GM12878 (cell line): ENCODE measurements at regions not wholly inside any gene's neighbourhood (a gene's known extent, or its start where the extent isn't known, plus 50 kb on each side); places are given as distances from the start of the nearest gene placed in this dataset.

Experiments used
- CEBPZ ChIP-seq: fragments of 150-350 bp; IDR thresholded peaks from 2 replicates; pipeline ENCODE4 v1.6.1; 2016; ENCODE audit warnings: low read depth, low read length
- NFYB ChIP-seq: IDR thresholded peaks from 2 replicates; pipeline ENCODE4 v1.6.1; 2011; ENCODE audit warnings: low read depth, mild to moderate bottlenecking, low read length, improper control_type of control experiment, moderate library complexity; ENCODE audit not compliant: insufficient read depth
- NR2C1 ChIP-seq: fragments of 450-650 bp; IDR thresholded peaks from 2 replicates; pipeline ENCODE4 v1.6.1; 2017; ENCODE audit warnings: antibody characterized with exemption, mild to moderate bottlenecking, moderate library complexity
- POLR2AphosphoS5 ChIP-seq: IDR thresholded peaks from 2 replicates; pipeline ENCODE4 v1.6.1; 2011; ENCODE audit warnings: mild to moderate bottlenecking, low read length, inconsistent platforms
- RB1 ChIP-seq: fragments of 450-650 bp; formaldehyde crosslinking; IDR thresholded peaks from 2 replicates; pipeline ENCODE4 v1.6.1; 2017; ENCODE audit warnings: mild to moderate bottlenecking, borderline replicate concordance
- RCOR1 ChIP-seq: conservative IDR thresholded peaks from 2 replicates; pipeline ENCODE4 v1.6.1; 2012; ENCODE audit warnings: low read depth, low read length, improper control_type of control experiment
- SMC3 ChIP-seq: IDR thresholded peaks from 2 replicates; pipeline ENCODE4 v1.6.1; 2011; ENCODE audit warnings: low read length, improper control_type of control experiment, borderline replicate concordance
- YY1 ChIP-seq: IDR thresholded peaks from 2 replicates; pipeline ENCODE4 v1.6.1; 2011; ENCODE audit warnings: low read depth, mild to moderate bottlenecking, low read length
- TF ChIP-seq, protein P1 (sequence below), 3 experiments: IDR thresholded peaks in 2 of 3; conservative IDR thresholded peaks in 1 of 3; 2 replicates each; pipeline ENCODE4 v1.5.1; 2011; ENCODE audit warnings: low read depth in 3 of 3, low read length in 3 of 3, mild to moderate bottlenecking in 3 of 3, control low read depth in 2 of 3, moderate library complexity in 2 of 3, inconsistent platforms in 1 of 3, mixed read lengths in 1 of 3; ENCODE audit not compliant: control insufficient read depth in 2 of 3, insufficient read depth in 1 of 3; ENCODE audit errors: extremely low read depth in 1 of 3

DNA sequence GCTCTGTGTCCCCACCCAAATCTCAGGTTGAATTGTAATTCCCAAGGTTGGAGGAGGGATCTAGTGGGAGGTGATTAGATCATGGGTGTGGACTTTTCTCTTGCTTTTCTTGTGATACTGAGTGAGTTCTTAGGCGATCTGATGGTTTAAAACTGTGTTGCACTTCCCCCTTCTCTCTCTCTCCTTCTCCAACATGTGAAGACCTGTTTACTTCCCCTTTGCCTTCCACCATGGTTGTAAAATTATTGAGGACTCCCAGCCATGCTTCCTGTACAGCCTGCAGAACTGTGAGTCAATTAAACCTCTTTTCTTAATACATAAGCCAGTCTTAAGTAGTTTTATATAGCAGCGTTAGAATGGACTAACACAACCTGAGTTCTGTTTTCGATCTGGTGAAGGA lies 738.2 kb downstream of the ARAP2 start:
- TF ChIP-seq, protein P1, sequence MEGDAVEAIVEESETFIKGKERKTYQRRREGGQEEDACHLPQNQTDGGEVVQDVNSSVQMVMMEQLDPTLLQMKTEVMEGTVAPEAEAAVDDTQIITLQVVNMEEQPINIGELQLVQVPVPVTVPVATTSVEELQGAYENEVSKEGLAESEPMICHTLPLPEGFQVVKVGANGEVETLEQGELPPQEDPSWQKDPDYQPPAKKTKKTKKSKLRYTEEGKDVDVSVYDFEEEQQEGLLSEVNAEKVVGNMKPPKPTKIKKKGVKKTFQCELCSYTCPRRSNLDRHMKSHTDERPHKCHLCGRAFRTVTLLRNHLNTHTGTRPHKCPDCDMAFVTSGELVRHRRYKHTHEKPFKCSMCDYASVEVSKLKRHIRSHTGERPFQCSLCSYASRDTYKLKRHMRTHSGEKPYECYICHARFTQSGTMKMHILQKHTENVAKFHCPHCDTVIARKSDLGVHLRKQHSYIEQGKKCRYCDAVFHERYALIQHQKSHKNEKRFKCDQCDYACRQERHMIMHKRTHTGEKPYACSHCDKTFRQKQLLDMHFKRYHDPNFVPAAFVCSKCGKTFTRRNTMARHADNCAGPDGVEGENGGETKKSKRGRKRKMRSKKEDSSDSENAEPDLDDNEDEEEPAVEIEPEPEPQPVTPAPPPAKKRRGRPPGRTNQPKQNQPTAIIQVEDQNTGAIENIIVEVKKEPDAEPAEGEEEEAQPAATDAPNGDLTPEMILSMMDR (IDR thresholded peaks at IDR 0.05 in 2 of 3, conservative IDR thresholded peaks at IDR 0.05 in 1 of 3; ENCODE audit: control insufficient read depth in 2 of 3, extremely low read depth in 1 of 3, insufficient read depth in 1 of 3, low read depth in 3 of 3, low read length in 3 of 3): no peak
- no peak for TF ChIP-seq SMC3
- no peak for TF ChIP-seq RB1
- no peak for TF ChIP-seq NFYB
- TF ChIP-seq YY1: no peak
- no peak for TF ChIP-seq CEBPZ
- no peak for TF ChIP-seq POLR2AphosphoS5
- no peak for TF ChIP-seq RCOR1
- no peak for TF ChIP-seq NR2C1
